ENCODE measurements at regions not wholly inside any gene's neighbourhood (a gene's known extent, or its start where the extent isn't known, plus 50 kb on each side); places are given as distances from the start of the nearest gene placed in this dataset.

GRCh38 chr4:148563684-148564083 is 121.5 kb upstream of the NR3C2 start:
- TF ChIP-seq CTCF (IDR thresholded peaks at IDR 0.05) (no peak), POLR2AphosphoS5 (IDR thresholded peaks at IDR 0.05) (no peak), POLR2A (IDR thresholded peaks at IDR 0.05) (no peak), EP300 (IDR thresholded peaks at IDR 0.05) (no peak)
